Right cardiac atrium (tissue), 5 donors: ENCODE measurements at regions not wholly inside any gene's neighbourhood (a gene's known extent, or its start where the extent isn't known, plus 50 kb on each side); places are given as distances from the start of the nearest gene placed in this dataset.

ENCODE experiments used
- ATAC-seq, 2 donors: fragments of 200-7000 bp; cut with Tn5 transposase; one replicate each; pipeline versions ENCODE4 v1.8.0 to v1.9.1; 2020; ENCODE audit warnings: moderate library complexity in 2 of 2, mild to moderate bottlenecking in 1 of 2
- DNase-seq, 3 donors: peaks; one replicate each; pipeline ENCODE4 v3.0.0-alpha.2; 2020
- H3K27ac ChIP-seq: one replicate; pipeline ENCODE4 v1.5.1; 2013; ENCODE audit warnings: mild to moderate bottlenecking, low read length, control low read depth, moderate library complexity
- H3K27me3 ChIP-seq: one replicate; pipeline ENCODE4 v1.6.1; 2013; ENCODE audit not compliant: control insufficient read depth, insufficient read depth
- H3K4me1 ChIP-seq: one replicate; pipeline ENCODE4 v1.6.1; 2013; ENCODE audit warnings: low read length; ENCODE audit not compliant: control insufficient read depth, insufficient read depth
- H3K4me3 ChIP-seq: one replicate; pipeline ENCODE4 v1.5.1; 2013; ENCODE audit warnings: low read length, control low read depth
- H3K9me3 ChIP-seq: one replicate; pipeline ENCODE4 v1.6.1; 2013; ENCODE audit warnings: low read length; ENCODE audit not compliant: control insufficient read depth
- WGBS: extraction: QIAGEN DNeasy Blood & Tissue Kit; methylation state at CpG from one replicate; pipeline ENCODE4 v1.1.7; 2013; 5-methylcytosine and 5-hydroxymethylcytosine counted together
- intact Hi-C, 4 donors: fragments of 100-400 bp; cut with DNase I; formaldehyde crosslinking; loops; one replicate each; pipeline versions ENCODE4 v1.11.0 to v1.14.0; 2022 to 2023
- donor health status: healthy with polysubstance abuse.
- donor health status: DM: no; HTN: yes; CAD: no.
- donor health status: DM: no; HTN: no; CAD: no.
- donor health status: DM: no; HTN: yes; CAD: no; lungs with severe emphysema.
- donor health status: DM: yes; HTN: yes; CAD: no.

DNA sequence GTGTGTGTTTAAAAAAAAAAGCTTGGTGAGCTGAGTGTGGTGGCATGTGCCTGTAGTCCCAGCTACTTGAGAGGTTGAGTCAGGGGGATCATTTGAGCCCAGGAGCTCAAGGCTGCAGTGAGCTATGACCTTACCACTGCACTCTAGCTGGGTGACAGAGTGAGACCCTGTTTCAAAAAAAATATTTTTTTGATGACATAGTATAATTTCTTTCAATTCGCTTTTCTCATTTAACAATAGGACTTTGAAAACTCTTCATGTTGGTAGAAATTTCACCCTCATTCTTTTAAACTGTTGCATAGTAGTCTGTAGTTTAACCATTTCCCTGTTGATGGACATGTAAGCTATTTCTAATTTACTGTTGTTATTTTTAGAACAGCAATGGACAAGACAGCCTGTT lies 55.7 kb upstream of the EXOC6 start:
- Histone ChIP-seq H3K4me1 (no peaks in the 10 kb centered on the region), H3K27ac (no peak overlapping the region), H3K27me3 (no peaks in the 10 kb centered on the region), H3K9me3 (no peaks in the 10 kb centered on the region), H3K4me3 (no peak overlapping the region)
- no peak for ATAC-seq
- intact Hi-C loops, result no loop called here
- WGBS, result 94% methylated on average over 1 of the region's 1 CpG
- DNase-seq, result no peak
